Jurkat, Clone E6-1 (cell line): ENCODE measurements at regions not wholly inside any gene's neighbourhood (a gene's known extent, or its start where the extent isn't known, plus 50 kb on each side); places are given as distances from the start of the nearest gene placed in this dataset.
A peak's percentile ranks its signal among the peaks of the same experiment; 100 is the strongest.
"Not testable (repeated sequence)": the region's sequence is repeated elsewhere in the genome, so short reads cannot be mapped to it uniquely, and the experiment has no call there.

Experiments used
- DNase-seq: peaks from one replicate; pipeline ENCODE4 v3.0.0-alpha.2; 2011; ENCODE audit warnings: low read depth, low spot score
- H3K4me3 ChIP-seq: 2 replicates; pipeline ENCODE4 v1.5.1; 2011; ENCODE audit warnings: mild to moderate bottlenecking, low read length, control low read depth, moderate library complexity

DNA sequence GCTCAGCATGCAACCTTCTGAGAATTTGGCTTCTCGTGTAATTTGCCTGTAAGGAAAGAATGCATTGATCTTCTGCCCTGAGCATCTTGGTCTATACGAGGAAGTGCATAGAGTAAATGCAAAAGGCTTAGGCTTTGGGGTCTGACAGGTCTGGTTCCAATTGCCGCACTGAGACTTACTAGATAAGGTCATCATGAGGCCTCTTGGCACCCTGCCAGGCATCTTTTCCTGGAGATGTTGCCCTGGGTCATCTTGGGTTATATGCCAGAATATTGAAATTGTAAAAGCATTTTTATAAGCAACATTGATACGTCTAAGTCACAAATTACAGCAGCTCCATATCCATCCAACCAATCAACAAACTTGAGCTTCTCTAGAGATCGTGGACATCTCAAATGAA, 108.8 kb upstream of the WARS2 start:
- DNase-seq = no peak
- no peak overlapping the region for H3K4me3 ChIP-seq

DNA sequence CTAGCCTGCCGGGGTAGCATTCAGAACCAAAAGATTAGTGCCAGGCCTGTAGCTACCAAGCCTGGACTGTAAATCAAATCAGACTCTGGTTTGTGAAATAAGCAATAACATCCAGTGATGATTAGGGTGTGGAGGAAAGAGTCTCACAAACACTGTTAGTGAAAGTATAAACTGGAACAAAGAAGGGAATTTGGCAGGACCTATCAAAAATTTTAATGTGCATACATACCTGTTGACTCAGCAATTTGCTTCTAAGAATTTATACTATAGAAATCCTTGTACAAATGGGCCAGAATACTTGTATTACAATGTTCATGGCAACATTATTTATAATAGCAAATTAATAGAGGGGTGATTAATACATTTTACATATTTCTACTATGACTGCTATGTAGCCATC, 109.8 kb upstream of the WARS2 start:
- no peak overlapping the region for H3K4me3 ChIP-seq
- DNase-seq = no peak

DNA sequence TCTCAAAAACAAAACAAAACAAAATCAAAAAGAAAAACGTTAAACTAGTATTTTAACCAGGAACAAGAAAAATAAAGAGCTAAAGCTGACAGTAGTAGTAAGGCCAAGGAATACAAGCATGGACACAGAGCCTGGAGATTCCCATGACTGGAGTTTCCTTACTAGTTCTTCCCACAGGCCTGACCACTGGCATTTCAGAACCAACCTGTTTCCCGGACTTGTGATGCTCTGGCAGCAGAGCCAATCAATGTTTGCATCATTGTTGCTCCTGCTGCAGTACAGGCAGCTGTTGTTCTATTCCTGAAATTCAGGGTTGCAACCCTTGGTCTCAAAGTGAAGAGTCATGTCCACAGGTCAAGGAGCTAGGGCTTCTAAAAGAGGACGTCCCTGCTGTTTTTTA, 111.3 kb upstream of the WARS2 start:
- no peak for DNase-seq
- H3K4me3 ChIP-seq = no peak overlapping the region

DNA sequence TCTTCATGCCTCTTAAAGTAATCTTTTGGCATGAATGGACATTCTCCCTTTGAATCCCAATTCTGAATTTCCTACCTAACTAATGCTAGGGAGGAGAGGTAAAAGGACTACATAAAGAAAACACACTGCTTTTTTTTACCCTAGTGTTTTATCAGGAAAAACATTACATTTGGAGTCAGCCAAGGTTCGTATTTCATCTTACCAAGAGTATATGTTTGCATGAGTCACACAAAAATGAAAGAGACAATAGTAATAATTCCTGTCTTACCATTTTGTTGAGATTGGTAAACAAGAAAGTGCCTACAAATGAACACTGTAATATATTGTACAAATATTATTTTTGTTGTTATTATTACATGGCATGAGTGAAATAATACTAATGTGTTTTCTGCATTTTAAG, 112.9 kb upstream of the WARS2 start:
- H3K4me3 ChIP-seq = no peak overlapping the region
- no peak for DNase-seq

DNA sequence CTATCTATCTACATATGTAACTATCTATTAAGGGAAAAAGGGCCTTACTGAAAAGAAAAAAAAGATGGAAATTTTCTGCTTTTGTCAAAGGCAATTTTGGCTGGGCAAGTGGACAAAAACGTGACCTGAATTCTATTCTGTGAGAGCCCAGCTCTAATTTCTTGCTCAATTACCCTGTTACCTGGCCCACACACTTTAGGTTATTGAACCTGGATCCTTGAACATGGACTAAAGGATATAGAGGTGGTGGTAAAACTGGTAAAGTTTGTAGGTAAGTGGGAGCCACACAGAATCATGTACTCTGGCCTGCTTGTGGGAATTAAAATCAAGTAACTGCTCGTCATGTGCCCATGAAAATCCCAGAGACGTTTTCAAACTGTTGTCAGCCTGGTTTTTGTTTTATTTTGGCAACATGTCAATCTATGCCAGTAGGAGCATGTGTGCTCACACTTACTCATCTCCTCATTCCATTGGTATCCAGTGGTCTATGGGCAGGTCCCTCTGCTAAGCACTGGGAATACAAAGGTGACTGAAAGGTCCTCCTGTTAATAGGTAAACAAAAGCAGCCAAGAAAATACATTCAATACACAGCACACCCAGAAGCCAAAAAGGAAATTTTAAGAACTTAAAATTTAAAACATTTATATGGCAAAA, 113.7 kb upstream of the WARS2 start:
- no peak overlapping the region for H3K4me3 ChIP-seq
- DNase-seq = no peak

DNA sequence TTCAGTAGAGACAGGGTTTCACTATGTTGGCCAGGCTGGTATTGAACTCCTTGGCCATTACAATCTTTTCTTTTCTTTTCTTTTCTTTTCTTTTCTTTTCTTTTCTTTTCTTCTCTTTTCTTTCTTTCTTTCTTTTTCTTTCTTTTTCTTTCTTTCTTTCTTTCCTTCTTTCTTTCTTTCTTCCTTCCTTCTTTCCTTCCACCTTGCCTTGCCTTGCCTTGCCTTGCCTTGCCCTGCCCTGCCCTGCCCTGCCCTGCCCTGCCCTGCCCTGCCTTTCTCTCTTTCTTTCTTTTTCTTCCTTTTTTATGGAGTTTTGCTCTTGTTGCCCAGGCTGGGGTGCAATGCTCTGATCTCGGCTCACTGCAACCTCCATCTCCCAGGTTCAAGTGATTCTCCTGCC, 112.5 kb upstream of the HAO2 start:
- H3K4me3 ChIP-seq, DNase-seq: not testable (repeated sequence)

DNA sequence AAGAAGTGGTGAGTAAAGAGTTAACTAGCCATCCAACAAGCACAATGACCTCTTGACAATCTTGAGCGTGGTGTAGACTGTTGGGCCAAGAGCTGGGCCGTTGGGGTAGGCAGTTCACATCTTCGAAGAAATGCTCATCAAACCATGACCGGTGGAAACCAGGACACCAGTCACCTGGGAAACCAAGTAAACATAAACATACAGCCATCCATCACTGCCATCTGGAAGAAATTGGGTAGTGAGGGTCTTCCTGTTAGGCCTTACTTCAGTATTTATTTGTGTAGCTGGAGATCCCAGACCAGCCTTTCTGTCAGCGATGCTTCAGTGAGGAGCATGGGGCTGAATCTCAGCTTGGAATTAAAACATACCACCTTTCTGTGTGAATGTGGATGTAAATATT, 108.1 kb upstream of the HAO2 start:
- no peak overlapping the region for H3K4me3 ChIP-seq
- no peak for DNase-seq

DNA sequence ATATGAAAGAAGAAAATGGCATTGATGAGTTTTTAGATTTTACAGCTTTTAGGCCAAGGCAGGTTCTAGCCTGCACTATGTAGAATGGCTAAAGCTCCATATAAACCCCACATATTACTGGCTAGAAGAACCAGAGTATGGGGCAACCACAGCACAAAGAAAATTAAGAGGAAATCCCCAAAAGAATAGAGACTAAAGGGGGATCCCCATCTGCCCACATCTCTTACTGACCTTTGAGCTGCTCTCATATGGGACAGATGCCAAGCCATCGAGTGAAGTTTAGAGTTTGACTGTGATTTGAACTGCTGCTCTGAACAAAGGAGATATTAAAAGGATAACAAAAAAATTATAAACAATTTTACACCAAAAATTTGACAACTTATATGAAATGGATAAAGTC, 102.2 kb upstream of the HAO2 start:
- no peak for DNase-seq
- H3K4me3 ChIP-seq = no peak overlapping the region

DNA sequence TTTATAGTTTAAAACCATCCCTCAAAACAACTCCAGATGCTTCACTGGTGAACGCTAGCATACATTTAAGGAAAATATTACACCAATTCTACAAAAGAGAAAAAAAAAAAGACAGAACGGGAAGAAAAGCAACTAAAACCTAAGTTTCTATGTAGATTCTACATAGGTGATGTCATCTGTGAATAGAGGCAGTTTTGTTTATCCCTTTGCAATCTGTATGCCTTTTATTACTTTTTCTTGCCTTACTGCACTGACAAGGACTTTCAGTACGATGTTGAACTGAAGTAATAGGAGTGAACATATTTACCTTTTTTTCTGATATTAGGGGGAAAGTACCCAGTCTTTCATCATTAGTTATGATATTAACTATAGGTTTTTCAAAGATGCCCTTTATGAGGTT, 101.7 kb upstream of the HAO2 start:
- no peak for DNase-seq
- no peak overlapping the region for H3K4me3 ChIP-seq

DNA sequence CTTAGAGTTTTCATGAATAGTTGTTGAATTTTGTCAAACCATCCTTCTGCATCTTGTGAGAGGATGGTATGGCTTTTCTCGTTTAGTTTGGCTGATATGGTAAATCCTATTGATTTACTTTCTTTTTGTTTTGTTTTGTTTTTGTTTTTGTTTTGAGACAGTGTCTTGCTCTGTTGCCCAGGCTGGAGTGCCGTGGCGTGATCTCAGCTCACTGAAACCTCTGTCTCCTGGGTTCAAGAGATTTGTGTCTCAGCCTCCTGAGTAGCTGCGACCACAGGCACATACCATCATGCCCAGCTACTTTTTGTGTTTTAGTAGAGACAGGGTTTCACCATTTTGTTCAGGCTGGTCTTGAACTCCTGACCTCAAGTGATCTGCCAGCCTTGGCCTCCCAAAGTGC, 101.3 kb upstream of the HAO2 start:
- not testable (repeated sequence) for DNase-seq, H3K4me3 ChIP-seq

DNA sequence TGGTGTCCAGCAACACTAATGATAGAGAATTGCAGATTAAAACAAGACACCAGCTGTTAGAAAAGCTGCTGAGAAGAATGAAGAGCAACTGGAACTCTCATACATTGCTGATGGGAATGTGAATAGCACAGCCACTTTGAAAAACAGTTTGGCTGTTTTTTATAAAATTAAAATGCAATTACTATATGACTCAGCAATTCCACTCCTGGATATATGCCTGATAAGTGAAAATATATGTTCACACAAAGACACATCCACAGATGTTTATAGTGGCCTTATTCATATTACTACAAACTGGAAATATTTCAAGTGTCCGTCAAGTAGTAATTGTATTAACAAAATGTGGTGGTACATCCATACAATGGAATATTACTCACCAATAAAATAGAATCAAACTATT, 99.7 kb upstream of the HAO2 start:
- no peak for DNase-seq
- H3K4me3 ChIP-seq = no peak overlapping the region

DNA sequence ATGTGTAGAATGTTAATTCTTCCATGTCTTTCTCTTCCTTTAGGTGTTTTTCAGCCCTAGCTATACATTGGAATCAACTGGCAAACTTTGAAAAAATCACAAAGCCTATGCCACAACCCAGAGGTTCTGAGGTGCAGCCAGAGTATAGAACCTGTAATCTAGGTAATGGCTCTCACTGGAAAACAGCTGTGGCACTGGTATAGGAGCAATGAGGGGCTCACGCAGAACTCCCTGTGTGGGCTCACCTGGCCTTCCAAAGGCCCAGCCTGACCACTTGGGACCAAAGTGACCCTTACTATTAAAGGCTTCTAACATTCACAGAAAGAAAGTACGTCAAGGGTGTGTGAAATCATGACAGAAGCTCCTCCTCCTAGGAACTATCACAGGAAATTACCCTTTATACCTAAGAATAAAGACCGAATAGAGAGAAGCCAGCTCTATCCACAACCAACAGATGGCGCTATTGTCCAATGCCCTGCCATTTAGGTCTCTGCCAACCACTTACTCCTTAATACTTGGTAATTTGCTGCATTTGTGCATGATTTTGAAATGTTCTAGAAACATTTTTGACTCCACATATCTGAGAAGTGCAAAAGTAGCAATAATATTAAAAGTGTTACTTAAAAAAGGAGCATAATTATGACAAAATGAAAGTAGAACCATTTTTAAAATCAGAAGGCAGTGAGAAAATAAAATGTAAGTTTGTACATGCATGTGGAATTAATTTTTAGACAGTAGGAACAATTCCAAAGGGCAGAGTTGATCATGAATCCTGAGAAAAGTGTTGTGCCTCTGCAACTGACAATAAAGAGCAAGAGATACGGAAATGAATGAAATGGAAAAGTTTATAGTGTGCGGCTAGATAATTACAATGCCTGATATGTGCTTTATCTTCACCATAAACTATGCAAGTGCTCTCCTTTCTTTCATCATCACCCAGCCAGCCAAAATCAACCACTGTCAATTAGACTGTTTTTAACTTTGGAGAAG, 93.1 kb upstream of the HAO2 start:
- no peak overlapping the region for H3K4me3 ChIP-seq
- DNase-seq = peak; percentile 36

DNA sequence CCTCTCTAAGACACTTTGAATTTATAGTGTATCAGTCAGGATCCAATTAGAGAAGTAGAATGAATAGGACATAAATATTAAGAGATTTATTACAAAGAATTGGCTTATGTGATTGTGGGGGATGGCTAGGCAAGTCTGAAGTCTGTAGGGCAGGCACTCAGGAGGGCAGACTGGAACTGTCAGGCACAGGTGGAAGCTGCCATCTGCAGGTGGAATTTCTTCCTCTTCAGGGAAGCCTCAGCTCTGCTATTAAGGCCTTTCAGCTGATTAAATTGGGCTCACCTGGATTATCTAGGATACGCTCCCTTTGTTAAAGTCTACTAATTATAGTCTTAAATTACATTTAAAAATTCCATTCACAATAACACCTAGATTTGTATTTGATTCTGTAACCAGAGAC, 92.0 kb upstream of the HAO2 start:
- no peak overlapping the region for H3K4me3 ChIP-seq
- no peak for DNase-seq

DNA sequence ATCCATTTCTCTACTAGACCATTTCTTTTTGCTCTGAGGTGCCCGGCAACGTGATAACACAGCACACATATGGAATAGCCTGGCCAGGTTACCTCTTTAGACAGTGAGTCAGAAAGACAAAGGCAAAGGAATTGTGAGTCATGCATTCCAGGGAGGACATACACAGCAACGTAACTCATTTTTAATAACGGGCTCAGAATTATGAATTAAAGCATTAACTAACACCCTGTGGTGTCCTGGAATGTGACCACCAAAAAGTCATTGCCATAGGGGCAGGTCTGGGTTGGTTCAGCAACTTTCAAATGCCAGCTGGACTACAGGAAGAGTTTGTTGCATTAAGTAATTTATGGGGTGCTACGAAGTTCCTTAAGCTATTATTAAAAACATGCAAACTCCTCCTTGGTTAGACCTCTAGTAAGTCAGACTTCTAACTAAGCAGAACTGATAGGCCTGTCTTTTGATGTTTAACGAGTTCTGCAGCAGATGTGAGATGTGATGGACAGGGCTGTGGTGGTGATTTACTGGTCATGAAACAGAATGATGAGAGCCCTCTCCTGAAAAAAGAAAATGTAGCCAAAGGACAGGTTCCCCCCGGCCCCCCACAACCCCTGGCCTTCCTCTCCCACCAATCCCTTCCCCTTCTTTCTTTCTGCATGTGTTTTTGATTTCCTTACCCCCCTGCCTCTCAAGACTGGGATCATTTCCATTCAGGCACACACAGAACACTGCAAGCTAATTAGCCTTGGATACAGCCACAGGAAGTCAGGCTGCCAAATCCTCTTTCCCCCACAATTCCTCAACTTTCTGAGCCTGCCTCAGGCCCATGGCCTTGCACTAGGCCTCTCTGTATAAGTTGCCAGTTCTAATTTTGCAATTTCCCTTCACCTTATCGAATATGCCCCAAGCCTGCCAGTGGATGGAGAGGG, 88.9 kb upstream of the HAO2 start:
- H3K4me3 ChIP-seq = no peak overlapping the region
- no peak for DNase-seq

DNA sequence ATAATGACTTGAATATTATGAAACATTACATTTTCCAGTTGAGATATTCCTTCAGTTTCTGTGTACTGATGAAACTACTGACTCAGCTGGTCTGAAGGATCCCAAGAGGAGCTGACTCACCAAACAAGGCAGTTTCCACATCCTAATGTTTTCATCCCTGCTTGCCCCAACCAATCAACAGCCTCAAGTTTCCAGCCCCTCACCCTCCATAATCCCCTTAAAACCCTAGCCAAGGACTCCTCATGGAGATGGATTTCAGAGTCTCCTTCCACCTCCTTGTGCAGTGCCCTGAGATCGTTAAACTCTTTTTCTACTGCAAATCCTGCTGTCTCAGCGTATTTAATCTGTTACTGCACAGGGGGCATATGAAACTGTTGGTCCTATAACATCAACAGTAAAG, 83.1 kb upstream of the HAO2 start:
- H3K4me3 ChIP-seq = no peak overlapping the region
- DNase-seq = no peak

DNA sequence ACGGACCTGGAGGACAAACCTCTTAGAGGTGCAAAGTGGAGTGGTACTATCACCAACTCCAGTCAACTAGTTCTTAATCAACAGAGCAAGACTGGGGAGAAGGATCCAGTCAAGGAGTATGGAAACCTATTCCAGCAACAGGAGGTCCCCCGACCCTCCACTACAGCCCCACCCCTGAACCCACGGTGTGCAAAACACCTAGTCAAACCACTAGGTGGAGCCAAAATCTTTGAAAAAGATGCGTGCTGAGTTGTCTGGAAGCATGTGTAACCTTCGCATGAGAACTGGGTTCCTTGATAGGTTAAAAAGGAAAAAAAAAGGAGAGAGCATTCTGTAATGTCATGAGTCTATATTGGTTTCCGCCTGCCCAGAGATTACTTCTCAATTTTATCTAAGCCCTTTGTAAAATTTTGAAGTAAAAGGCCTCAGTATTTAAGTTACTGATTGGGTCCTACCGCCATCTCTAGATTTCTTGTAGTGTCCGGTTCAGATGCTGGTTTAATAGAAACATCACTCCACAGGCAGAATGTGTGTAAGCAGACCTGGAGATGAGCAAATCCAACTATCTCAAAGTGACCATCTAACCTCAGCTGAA, 81.9 kb upstream of the HAO2 start:
- no peak overlapping the region for H3K4me3 ChIP-seq
- DNase-seq = peak; percentile 39

DNA sequence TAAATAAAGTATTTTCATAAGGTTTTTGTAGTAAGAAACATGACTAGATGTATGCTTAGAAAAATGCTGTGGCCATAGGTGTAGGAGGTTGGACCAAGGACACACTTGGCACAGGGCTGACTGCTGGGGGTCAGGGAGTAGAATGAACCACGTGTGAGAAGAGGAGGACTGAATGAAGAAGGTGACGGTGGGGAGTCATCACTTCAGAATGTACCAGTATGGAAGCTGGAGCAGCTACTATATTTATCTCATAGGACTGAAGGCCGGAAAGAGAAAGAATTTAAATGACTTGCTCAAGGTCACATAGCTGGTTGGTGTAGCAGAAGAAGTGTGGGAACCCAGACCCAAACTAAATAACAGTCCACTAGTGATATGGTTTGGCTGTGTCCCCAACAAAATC, 79.8 kb upstream of the HAO2 start:
- DNase-seq = no peak
- H3K4me3 ChIP-seq = no peak overlapping the region

DNA sequence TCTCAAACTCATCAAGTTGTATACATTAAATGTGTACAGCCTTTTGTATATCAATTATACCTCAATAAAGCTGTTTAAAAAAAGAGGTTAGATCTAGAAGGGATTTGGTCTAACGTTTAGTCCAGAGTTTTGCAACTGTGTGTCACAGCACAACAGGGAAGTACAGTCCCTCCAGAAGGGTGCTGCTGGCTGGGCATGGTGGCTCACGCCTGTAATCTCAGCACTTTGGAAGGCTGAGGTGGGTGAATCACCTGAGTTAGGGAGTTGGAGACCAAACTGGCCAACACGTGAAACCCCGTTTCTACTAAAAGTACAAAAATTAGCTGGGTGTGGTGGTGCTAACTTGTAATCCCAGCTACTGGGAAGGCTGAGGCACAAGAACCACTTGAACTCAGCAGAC, 78.3 kb upstream of the HAO2 start:
- no peak for DNase-seq
- H3K4me3 ChIP-seq = no peak overlapping the region

DNA sequence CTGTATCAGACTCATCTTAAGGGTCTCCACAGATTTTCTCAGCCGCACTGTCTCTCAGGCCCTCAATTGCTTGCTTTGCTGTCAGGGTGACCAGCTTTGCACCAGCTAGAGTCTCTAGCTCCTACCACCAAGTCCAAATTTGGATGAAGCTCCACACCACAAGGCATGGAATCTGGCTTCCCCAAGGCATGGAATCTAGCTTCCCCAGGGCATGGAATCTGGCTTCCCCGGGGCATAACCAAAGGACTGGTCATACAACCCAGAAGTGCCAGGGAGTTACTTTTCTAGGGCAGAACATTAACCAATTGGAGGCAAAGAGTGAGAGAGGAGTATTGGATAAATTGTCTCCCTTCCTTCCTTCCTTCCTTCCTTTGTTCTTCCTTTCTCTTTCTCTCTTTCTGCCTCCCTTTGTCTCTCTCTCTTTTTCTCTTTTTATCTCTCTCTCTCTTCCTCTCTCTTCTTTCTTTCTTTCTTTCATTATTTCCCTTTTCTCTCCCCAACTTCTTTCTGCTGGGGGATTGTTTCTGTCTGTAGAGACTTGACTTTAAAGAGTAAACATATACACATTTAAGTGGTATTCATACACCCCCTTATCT, 76.9 kb upstream of the HAO2 start:
- no peak overlapping the region for H3K4me3 ChIP-seq
- no peak for DNase-seq
